ENCODE measurements at regions not wholly inside any gene's neighbourhood (a gene's known extent, or its start where the extent isn't known, plus 50 kb on each side); places are given as distances from the start of the nearest gene placed in this dataset.

- no peak for DNase-seq (ENCODE audit: low read depth in 3 of 3)
Measured at GRCh38 chr7:81606078-81606863, 163.6 kb downstream of the HGF start.

GRCh38 chr7:81605493-81605892 is 164.4 kb downstream of the HGF start:
- DNase-seq (ENCODE audit: low read depth in 3 of 3), result no peak

- no peak for DNase-seq (ENCODE audit: low read depth in 3 of 3)
Measured at GRCh38 chr7:81604808-81605174, 165.1 kb downstream of the HGF start.

- no peak for DNase-seq (ENCODE audit: low read depth in 3 of 3)
Measured at GRCh38 chr7:81604075-81604807, 165.6 kb downstream of the HGF start.

GRCh38 chr7:81600608-81601007 is 169.2 kb downstream of the HGF start:
- DNase-seq (ENCODE audit: low read depth in 3 of 3), result no peak

GRCh38 chr7:81598951-81599350 is 170.9 kb downstream of the HGF start:
- DNase-seq (ENCODE audit: low read depth in 3 of 3), result no peak

GRCh38 chr7:81594767-81595166 is 175.1 kb downstream of the HGF start:
- no peak for DNase-seq (ENCODE audit: low read depth in 3 of 3)

- DNase-seq (ENCODE audit: low read depth in 3 of 3), result no peak
Measured at GRCh38 chr7:81590131-81590530, 179.7 kb downstream of the HGF start.

GRCh38 chr7:81584667-81585066 is 185.2 kb downstream of the HGF start:
- DNase-seq (ENCODE audit: low read depth in 3 of 3), result no peak

- no peak for DNase-seq (ENCODE audit: low read depth in 3 of 3)
Measured at GRCh38 chr7:81583882-81584533, 185.8 kb downstream of the HGF start.

- DNase-seq (ENCODE audit: low read depth in 3 of 3), result no peak
Measured at GRCh38 chr7:81583090-81583489, 186.8 kb downstream of the HGF start.

GRCh38 chr7:81577642-81578340 is 192.1 kb downstream of the HGF start:
- no peak for DNase-seq (ENCODE audit: low read depth in 3 of 3)

GRCh38 chr7:81574723-81575326 is 195.0 kb downstream of the HGF start:
- no peak for DNase-seq (ENCODE audit: low read depth in 3 of 3)

- DNase-seq (ENCODE audit: low read depth in 3 of 3), result no peak
Measured at GRCh38 chr7:81573932-81574331, 195.9 kb downstream of the HGF start.

GRCh38 chr7:81573128-81573527 is 196.7 kb downstream of the HGF start:
- DNase-seq (ENCODE audit: low read depth in 3 of 3), result no peak

GRCh38 chr7:81562581-81562980 is 207.3 kb downstream of the HGF start:
- no peak for DNase-seq (ENCODE audit: low read depth in 3 of 3)

GRCh38 chr7:81560708-81561107 is 209.1 kb downstream of the HGF start:
- no peak for DNase-seq (ENCODE audit: low read depth in 3 of 3)

- no peak for DNase-seq (ENCODE audit: low read depth in 3 of 3)
Measured at GRCh38 chr7:81549484-81550016, 220.3 kb downstream of the HGF start.

- no peak for DNase-seq (ENCODE audit: low read depth in 3 of 3)
Measured at GRCh38 chr7:81534996-81535395, 234.9 kb downstream of the HGF start.

GRCh38 chr7:81534446-81534845 is 235.4 kb downstream of the HGF start:
- DNase-seq (ENCODE audit: low read depth in 3 of 3), result no peak

GRCh38 chr7:81533931-81534330 is 235.9 kb downstream of the HGF start:
- no peak for DNase-seq (ENCODE audit: low read depth in 3 of 3)

GRCh38 chr7:81533426-81533825 is 236.4 kb downstream of the HGF start:
- no peak for DNase-seq (ENCODE audit: low read depth in 3 of 3)
